ENCODE measurements at regions not wholly inside any gene's neighbourhood (a gene's known extent, or its start where the extent isn't known, plus 50 kb on each side); places are given as distances from the start of the nearest gene placed in this dataset.

- no peak overlapping the region for H3K4me3 Mint-ChIP-seq (ENCODE audit: unreplicated experiment)
- H3K27ac Mint-ChIP-seq (ENCODE audit: low read depth, unreplicated experiment), result no peak overlapping the region
- no peaks in the 10 kb centered on the region for H3K27me3 Mint-ChIP-seq (ENCODE audit: insufficient read depth, unreplicated experiment)
- CTCF ChIA-PET, result no interaction called here
- DNase-seq (ENCODE audit: unreplicated experiment), result no peak
- H3K4me1 Mint-ChIP-seq (ENCODE audit: insufficient read depth, unreplicated experiment), result no peaks in the 10 kb centered on the region
- intact Hi-C loops (cut with micrococcal nuclease), result no loop called here
- no TSS peak for BruUV-seq (replicated peaks)
- TF ChIP-seq, protein P1, sequence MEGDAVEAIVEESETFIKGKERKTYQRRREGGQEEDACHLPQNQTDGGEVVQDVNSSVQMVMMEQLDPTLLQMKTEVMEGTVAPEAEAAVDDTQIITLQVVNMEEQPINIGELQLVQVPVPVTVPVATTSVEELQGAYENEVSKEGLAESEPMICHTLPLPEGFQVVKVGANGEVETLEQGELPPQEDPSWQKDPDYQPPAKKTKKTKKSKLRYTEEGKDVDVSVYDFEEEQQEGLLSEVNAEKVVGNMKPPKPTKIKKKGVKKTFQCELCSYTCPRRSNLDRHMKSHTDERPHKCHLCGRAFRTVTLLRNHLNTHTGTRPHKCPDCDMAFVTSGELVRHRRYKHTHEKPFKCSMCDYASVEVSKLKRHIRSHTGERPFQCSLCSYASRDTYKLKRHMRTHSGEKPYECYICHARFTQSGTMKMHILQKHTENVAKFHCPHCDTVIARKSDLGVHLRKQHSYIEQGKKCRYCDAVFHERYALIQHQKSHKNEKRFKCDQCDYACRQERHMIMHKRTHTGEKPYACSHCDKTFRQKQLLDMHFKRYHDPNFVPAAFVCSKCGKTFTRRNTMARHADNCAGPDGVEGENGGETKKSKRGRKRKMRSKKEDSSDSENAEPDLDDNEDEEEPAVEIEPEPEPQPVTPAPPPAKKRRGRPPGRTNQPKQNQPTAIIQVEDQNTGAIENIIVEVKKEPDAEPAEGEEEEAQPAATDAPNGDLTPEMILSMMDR (IDR thresholded peaks at IDR 0.05; ENCODE audit: unreplicated experiment), result no peak
- H3K36me3 Mint-ChIP-seq (ENCODE audit: insufficient read depth, unreplicated experiment), result no peaks in the 10 kb centered on the region
- POLR2A ChIA-PET, result no interaction called here
- no peaks in the 10 kb centered on the region for H3K9me3 Mint-ChIP-seq (ENCODE audit: unreplicated experiment)
Measured at GRCh38 chr13:109899748-109900147, 113.4 kb upstream of the IRS2 start.

DNA sequence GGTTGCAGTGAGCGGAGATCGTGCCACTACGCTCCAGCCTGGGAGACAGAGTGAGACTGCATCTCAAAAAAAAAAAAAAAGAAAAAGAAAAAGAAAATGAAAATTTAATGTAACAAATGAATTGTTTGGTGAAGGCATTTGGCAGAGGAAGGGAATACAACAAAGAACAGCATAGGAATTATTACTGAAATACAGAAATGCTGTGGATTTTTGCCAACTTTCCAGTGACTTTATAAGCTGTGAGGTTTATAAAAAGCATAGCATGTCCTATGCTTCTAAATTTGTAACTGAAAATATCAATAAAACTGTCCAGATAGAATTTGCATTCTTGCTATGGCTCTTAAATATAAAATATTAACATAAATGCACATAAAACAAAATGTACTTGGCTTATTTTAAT lies 112.9 kb upstream of the IRS2 start:
- intact Hi-C loops (cut with micrococcal nuclease), result no loop called here
- POLR2A ChIA-PET, result no interaction called here
- H3K36me3 Mint-ChIP-seq (ENCODE audit: insufficient read depth, unreplicated experiment), result no peaks in the 10 kb centered on the region
- H3K27me3 Mint-ChIP-seq (ENCODE audit: insufficient read depth, unreplicated experiment), result no peaks in the 10 kb centered on the region
- H3K27ac Mint-ChIP-seq (ENCODE audit: low read depth, unreplicated experiment), result no peak overlapping the region
- no peaks in the 10 kb centered on the region for H3K9me3 Mint-ChIP-seq (ENCODE audit: unreplicated experiment)
- no peak for DNase-seq (ENCODE audit: unreplicated experiment)
- no peak overlapping the region for H3K4me3 Mint-ChIP-seq (ENCODE audit: unreplicated experiment)
- H3K4me1 Mint-ChIP-seq (ENCODE audit: insufficient read depth, unreplicated experiment), result no peaks in the 10 kb centered on the region
- TF ChIP-seq, protein P1 (IDR thresholded peaks at IDR 0.05; ENCODE audit: unreplicated experiment), result no peak
- CTCF ChIA-PET, result no interaction called here
- no TSS peak for BruUV-seq (replicated peaks)

DNA sequence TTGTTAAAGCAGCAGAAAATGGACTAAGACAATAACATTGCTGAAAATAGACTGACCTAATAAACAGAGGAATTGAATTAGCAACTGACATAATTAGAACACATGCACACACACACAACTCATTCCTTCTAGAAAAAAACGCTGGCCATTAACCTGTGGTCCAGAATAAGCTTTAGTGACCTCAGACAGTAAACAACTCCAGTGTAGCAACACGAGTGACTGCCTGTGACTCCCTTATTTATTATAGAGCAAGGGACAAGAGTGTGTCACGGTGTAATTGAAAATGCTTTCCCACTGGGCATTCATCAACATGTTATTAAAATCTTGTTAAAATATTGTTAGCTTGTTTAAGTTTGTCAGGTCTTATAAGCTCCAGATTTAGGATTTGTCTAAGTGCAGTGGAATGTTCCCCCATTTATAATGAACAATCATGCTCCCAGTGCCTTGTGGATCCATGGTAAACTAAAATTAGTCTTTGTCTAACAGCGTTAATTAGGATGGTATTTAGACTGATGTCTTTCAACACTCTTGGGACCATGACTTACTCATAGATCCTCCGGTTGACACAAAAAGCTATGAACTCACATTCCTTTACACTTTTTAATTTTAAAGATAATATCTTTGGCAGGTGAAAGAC lies 111.7 kb upstream of the IRS2 start:
- no peak overlapping the region for H3K27ac Mint-ChIP-seq (ENCODE audit: low read depth, unreplicated experiment)
- POLR2A ChIA-PET, result interaction anchor here (1.3 to 1.5 kb wide), 2 partner anchors 10 to 13 kb away, joined by 3 to 5 read pairs; no protein-coding TSS in a partner anchor
- H3K36me3 Mint-ChIP-seq (ENCODE audit: insufficient read depth, unreplicated experiment), result no peaks in the 10 kb centered on the region
- CTCF ChIA-PET, result interaction anchor here (0.5 kb wide), 1 partner anchor 661 kb away, joined by 7 read pairs; no protein-coding TSS in a partner anchor
- no peaks in the 10 kb centered on the region for H3K4me1 Mint-ChIP-seq (ENCODE audit: insufficient read depth, unreplicated experiment)
- no peaks in the 10 kb centered on the region for H3K9me3 Mint-ChIP-seq (ENCODE audit: unreplicated experiment)
- no TSS peak for BruUV-seq (replicated peaks)
- no peak for DNase-seq (ENCODE audit: unreplicated experiment)
- intact Hi-C loops (cut with micrococcal nuclease), result no loop called here
- H3K27me3 Mint-ChIP-seq (ENCODE audit: insufficient read depth, unreplicated experiment), result no peaks in the 10 kb centered on the region
- no peak overlapping the region for H3K4me3 Mint-ChIP-seq (ENCODE audit: unreplicated experiment)
- TF ChIP-seq, protein P1 (IDR thresholded peaks at IDR 0.05; ENCODE audit: unreplicated experiment), result no peak

GRCh38 chr13:109892101-109892500 lies 105.7 kb upstream of the IRS2 start:
- no peak overlapping the region for H3K27ac Mint-ChIP-seq (ENCODE audit: low read depth, unreplicated experiment)
- H3K9me3 Mint-ChIP-seq (ENCODE audit: unreplicated experiment), result no peaks in the 10 kb centered on the region
- H3K4me3 Mint-ChIP-seq (ENCODE audit: unreplicated experiment), result no peak overlapping the region
- intact Hi-C loops (cut with micrococcal nuclease), result no loop called here
- no peaks in the 10 kb centered on the region for H3K36me3 Mint-ChIP-seq (ENCODE audit: insufficient read depth, unreplicated experiment)
- TF ChIP-seq, protein P1 (IDR thresholded peaks at IDR 0.05; ENCODE audit: unreplicated experiment), result no peak
- no peaks in the 10 kb centered on the region for H3K27me3 Mint-ChIP-seq (ENCODE audit: insufficient read depth, unreplicated experiment)
- H3K4me1 Mint-ChIP-seq (ENCODE audit: insufficient read depth, unreplicated experiment), result no peaks in the 10 kb centered on the region
- CTCF ChIA-PET, result no interaction called here
- no TSS peak for BruUV-seq (replicated peaks)
- POLR2A ChIA-PET, result no interaction called here
- DNase-seq (ENCODE audit: unreplicated experiment), result no peak

All from MCF 10A (cell line).